ENCODE measurements at regions not wholly inside any gene's neighbourhood (a gene's known extent, or its start where the extent isn't known, plus 50 kb on each side); places are given as distances from the start of the nearest gene placed in this dataset.

DNA sequence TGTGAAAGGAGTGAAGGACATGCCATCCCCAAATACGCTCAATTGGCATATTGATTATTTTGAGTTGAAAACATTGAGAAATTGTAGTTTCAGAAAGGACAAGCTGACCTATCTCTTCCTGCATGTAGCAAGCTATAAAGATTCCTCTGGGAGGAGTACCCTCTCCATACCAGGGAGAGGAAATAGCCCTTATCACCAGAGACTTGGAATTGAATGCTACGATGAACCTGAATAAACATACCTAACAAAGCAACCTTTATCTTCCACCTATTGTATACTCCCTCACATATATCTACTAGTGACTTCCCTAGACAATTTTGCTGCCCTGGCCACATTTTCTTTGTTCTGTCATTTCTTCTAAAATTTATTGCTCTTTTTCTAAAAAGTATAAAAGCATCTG lies 150.2 kb upstream of the EEPD1 start:
- Histone ChIP-seq H3K4me1 (no peaks in the 10 kb centered on the region), H3K9me3 (replicated peaks) (no peaks in the 10 kb centered on the region), H3K27ac (no peak overlapping the region), H3K27me3 (no peaks in the 10 kb centered on the region), H3K4me3 (no peak overlapping the region), H3K36me3 (no peaks in the 10 kb centered on the region)
- no peak for DNase-seq

DNA sequence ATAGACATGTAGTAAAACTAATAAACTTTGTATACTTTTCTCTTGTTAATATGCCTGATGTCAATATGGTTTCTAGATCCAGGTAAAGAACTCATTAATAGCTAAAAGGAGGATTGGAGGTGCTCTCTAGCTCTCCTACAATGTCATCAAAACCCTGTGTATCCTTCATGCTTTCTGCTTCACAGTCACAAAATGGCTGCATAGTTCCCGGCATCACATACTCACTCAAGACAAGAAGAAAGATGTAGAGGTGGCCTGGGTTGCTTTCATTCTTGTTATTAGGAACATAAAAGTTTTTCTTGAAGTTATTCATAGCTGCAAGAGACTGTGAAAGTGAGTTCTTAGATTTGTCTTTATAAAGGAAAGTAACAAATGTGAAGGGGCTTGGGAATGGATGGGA lies 149.7 kb upstream of the EEPD1 start:
- no peaks in the 10 kb centered on the region for H3K9me3 ChIP-seq (replicated peaks)
- no peak for DNase-seq
- H3K27ac ChIP-seq = no peak overlapping the region
- no peaks in the 10 kb centered on the region for H3K27me3 ChIP-seq
- no peaks in the 10 kb centered on the region for H3K4me1 ChIP-seq
- H3K4me3 ChIP-seq = no peak overlapping the region
- H3K36me3 ChIP-seq = no peaks in the 10 kb centered on the region

GRCh38 chr7:36005293-36005692 lies 147.8 kb upstream of the EEPD1 start:
- Histone ChIP-seq H3K27ac (no peak overlapping the region), H3K27me3 (0 out of 2 replicates have a peak, but pooled peaks cover 2% of the 10 kb centered on the region), H3K9me3 (replicated peaks) (no peaks in the 10 kb centered on the region), H3K4me1 (no peaks in the 10 kb centered on the region), H3K4me3 (no peak overlapping the region), H3K36me3 (no peaks in the 10 kb centered on the region)
- no peak for DNase-seq

- Histone ChIP-seq H3K4me1 (no peaks in the 10 kb centered on the region), H3K4me3 (no peak overlapping the region), H3K27me3 (0 out of 2 replicates have a peak, but pooled peaks cover 2% of the 10 kb centered on the region), H3K9me3 (replicated peaks) (no peaks in the 10 kb centered on the region), H3K36me3 (no peaks in the 10 kb centered on the region), H3K27ac (no peak overlapping the region)
- no peak for DNase-seq
Measured at GRCh38 chr7:36005876-36006275, 147.2 kb upstream of the EEPD1 start.

DNA sequence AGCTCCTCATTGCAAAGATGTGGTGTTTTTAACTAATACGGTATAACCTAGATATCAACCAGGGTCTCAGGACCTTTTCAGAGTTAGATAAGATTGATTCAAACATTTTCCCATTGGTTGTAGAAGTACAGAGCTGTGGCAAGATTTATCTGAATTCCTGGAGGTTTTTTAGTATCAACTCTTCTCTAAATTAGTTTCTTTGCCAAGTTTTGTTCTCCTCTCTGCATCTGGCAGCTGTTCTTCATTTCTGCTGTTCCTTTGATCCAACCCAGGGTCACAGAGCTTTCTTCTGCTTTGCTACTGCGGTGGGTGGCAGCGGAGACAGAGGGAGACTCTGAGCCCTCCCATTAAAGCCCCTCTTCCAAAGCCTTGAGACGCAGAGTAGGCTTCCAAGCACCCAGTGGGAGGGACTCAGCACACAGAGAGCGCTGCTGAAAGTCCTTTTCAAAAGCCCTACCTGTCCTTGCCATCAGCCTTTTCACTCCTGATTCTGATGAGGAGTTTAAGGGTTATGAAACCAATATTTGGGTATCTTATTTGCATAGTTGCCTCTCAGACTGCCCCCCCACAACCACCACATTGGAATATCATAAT lies 146.3 kb upstream of the EEPD1 start:
- DNase-seq = no peak
- Histone ChIP-seq H3K27me3 (0 out of 2 replicates have a peak, but pooled peaks cover 2% of the 10 kb centered on the region), H3K36me3 (no peaks in the 10 kb centered on the region), H3K27ac (no peak overlapping the region), H3K4me1 (no peaks in the 10 kb centered on the region), H3K4me3 (no peak overlapping the region), H3K9me3 (replicated peaks) (no peaks in the 10 kb centered on the region)

- no peaks in the 10 kb centered on the region for H3K4me1 ChIP-seq
- H3K27me3 ChIP-seq = peaks cover 6% of the 10 kb centered on the region; the same call in 1 of the 2 replicates
Measured at GRCh38 chr7:36010656-36011587, 142.1 kb upstream of the EEPD1 start.

DNA sequence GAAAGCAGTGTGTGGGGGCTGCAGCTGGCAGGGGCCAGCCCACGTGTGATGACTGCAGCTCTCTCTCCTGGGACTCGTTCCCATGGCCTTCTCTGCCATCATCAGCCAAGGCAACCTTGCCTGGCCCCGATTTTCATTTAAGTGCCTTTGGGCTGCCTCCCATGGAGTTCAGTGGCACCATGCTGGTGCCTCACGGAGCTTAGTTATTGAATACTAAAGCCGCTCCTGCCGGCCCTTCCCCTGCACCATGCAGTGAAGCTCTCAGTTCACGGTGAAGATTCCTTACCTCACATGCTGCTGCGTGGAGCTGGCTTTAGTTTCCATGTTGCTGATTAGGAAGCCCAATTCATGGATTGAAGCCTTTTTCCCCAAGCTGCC lies 141.5 kb upstream of the EEPD1 start:
- no peak overlapping the region for H3K4me3 ChIP-seq

More at GRCh38 chr7:36010656-36011587, 142.1 kb upstream of the EEPD1 start:
- no peak for DNase-seq
- Histone ChIP-seq H3K4me3 (no peak overlapping the region), H3K9me3 (replicated peaks) (no peaks in the 10 kb centered on the region), H3K36me3 (no peaks in the 10 kb centered on the region), H3K27ac (no peak overlapping the region)

DNA sequence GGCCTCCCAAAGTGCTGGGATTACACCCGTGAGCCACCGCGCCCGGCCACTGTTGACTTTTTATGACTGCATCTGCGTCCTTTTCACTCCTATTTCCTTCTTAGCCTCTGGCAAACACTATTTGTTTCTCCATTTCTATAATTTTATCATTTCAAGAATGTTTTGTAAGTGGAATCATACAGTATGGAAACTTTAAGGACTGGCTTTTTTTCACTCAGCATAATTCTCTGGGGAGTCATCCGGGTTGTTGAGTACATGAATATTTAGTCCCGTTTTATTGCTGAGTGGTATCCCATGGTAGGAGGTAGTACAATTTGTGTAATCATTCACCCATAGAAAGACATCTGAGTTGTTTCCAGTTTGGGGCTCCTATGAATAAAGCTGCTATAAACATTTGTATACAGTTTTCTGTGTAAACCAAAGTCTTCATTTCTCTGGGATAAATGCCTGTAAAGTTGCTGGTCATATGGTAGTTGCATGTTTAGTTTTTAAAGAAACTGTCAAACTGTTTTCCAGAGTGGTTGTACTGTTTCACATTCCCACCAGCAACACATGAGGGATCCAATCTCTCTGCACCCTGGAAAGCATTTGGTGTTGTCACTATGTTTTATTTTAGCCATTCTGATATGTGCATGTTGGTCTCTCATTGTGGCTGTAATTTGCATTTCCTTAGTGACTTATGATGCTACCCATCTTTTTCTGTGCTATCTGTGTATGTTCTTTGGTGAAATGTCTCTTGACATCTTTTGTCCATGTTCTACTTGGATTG lies 139.6 kb upstream of the EEPD1 start:
- Histone ChIP-seq H3K36me3 (no peaks in the 10 kb centered on the region), H3K27ac (no peak overlapping the region), H3K27me3 (peaks cover 6% of the 10 kb centered on the region; the same call in 1 of the 2 replicates), H3K9me3 (replicated peaks) (no peaks in the 10 kb centered on the region), H3K4me3 (no peak overlapping the region), H3K4me1 (no peaks in the 10 kb centered on the region)
- DNase-seq = no peak

More for the DNA sequence above, 141.5 kb upstream of the EEPD1 start:
- Histone ChIP-seq H3K9me3 (replicated peaks) (no peaks in the 10 kb centered on the region), H3K27me3 (peaks cover 6% of the 10 kb centered on the region; the same call in 1 of the 2 replicates), H3K27ac (no peak overlapping the region), H3K4me1 (no peaks in the 10 kb centered on the region), H3K36me3 (no peaks in the 10 kb centered on the region)
- no peak for DNase-seq

- no peak overlapping the region for H3K4me3 ChIP-seq
- no peaks in the 10 kb centered on the region for H3K4me1 ChIP-seq
- H3K27me3 ChIP-seq = peaks cover 11% of the 10 kb centered on the region
- no peaks in the 10 kb centered on the region for H3K36me3 ChIP-seq
- DNase-seq = no peak
- H3K27ac ChIP-seq = no peak overlapping the region
- no peaks in the 10 kb centered on the region for H3K9me3 ChIP-seq (replicated peaks)
Measured at GRCh38 chr7:36014961-36015360, 138.1 kb upstream of the EEPD1 start.

GRCh38 chr7:36015733-36016132 lies 137.3 kb upstream of the EEPD1 start:
- no peaks in the 10 kb centered on the region for H3K9me3 ChIP-seq (replicated peaks)
- H3K4me1 ChIP-seq = no peaks in the 10 kb centered on the region
- H3K27ac ChIP-seq = no peak overlapping the region
- H3K36me3 ChIP-seq = no peaks in the 10 kb centered on the region
- H3K27me3 ChIP-seq = peaks cover 11% of the 10 kb centered on the region
- no peak overlapping the region for H3K4me3 ChIP-seq
- DNase-seq = no peak

- Histone ChIP-seq H3K36me3 (no peaks in the 10 kb centered on the region), H3K27me3 (peaks cover 11% of the 10 kb centered on the region), H3K9me3 (replicated peaks) (no peaks in the 10 kb centered on the region), H3K4me1 (no peaks in the 10 kb centered on the region), H3K4me3 (no peak overlapping the region), H3K27ac (no peak overlapping the region)
- no peak for DNase-seq
Measured at GRCh38 chr7:36016648-36017047, 136.4 kb upstream of the EEPD1 start.

DNA sequence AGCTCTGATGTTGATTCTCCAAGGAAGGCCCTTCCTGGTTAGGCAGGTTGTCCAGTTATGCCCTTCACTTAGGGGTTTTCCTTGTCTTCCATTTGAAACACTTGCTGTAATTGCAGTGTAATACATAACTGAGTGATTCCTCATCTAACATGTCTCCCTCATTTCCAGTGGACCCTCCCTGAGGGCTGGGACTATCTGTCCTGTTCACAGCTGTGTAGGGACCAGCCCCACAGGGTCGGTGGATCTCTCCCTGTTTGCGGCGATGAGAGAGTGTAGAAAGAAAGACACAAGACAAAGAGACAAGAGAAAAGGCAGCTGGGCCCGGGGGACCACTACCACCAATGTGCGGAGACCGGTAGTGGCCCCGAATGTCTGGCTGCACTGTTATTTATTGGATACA lies 135.9 kb upstream of the EEPD1 start:
- DNase-seq = no peak
- Histone ChIP-seq H3K27me3 (peaks cover 11% of the 10 kb centered on the region), H3K9me3 (replicated peaks) (no peaks in the 10 kb centered on the region), H3K27ac (no peak overlapping the region), H3K4me3 (no peak overlapping the region), H3K4me1 (no peaks in the 10 kb centered on the region), H3K36me3 (no peaks in the 10 kb centered on the region)

GRCh38 chr7:36018816-36019484 lies 134.1 kb upstream of the EEPD1 start:
- no peaks in the 10 kb centered on the region for H3K4me1 ChIP-seq
- no peaks in the 10 kb centered on the region for H3K9me3 ChIP-seq (replicated peaks)
- H3K27me3 ChIP-seq = peaks cover 15% of the 10 kb centered on the region
- H3K27ac ChIP-seq = no peak overlapping the region
- DNase-seq = no peak
- H3K36me3 ChIP-seq = no peaks in the 10 kb centered on the region
- no peak overlapping the region for H3K4me3 ChIP-seq

DNA sequence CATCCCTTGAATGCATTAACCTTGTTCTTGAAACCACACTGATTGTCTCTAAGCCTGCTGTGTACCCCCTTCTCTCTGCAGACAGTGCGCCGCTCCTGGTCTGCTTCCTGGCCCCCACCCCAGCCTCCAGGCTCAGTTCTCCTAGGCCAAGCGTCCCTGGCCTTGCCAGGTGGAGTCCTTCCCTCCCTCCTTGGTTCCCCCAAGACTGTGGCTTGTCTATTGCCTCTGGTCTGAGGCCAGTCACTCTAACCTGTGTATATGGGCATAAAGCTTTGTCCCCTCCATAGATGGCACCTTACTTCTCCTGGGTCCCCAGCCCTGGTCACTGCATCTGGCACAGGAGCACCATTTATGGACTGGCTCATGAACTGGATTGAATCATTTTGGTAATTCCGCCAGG lies 133.5 kb upstream of the EEPD1 start:
- Histone ChIP-seq H3K4me1 (no peaks in the 10 kb centered on the region), H3K4me3 (no peak overlapping the region), H3K36me3 (no peaks in the 10 kb centered on the region), H3K27ac (no peak overlapping the region), H3K27me3 (peaks cover 11% of the 10 kb centered on the region), H3K9me3 (replicated peaks) (no peaks in the 10 kb centered on the region)
- no peak for DNase-seq

All from SJCRH30 (cell line).